Activated T-cell treated with anti-CD3 and anti-CD28 coated beads, Interleukin-2, amount 50 U/mL, for 72 hours (primary cell): ENCODE measurements at regions not wholly inside any gene's neighbourhood (a gene's known extent, or its start where the extent isn't known, plus 50 kb on each side); places are given as distances from the start of the nearest gene placed in this dataset.

Experiments
- ATAC-seq, 2 donors: fragments of 150-1000 bp; cut with Tn5 transposase; replicated peaks in 1 of 2; 2 replicates each; pipeline ENCODE4 v1.10.0; 2021; ENCODE audit warnings: moderate library complexity in 2 of 2, mild to moderate bottlenecking in 1 of 2
- DNase-seq, 2 donors: peaks; one replicate each; pipeline ENCODE4 v3.0.0; 2021 to 2022; ENCODE audit warnings: mixed read lengths in 1 of 2
- H3K27ac Mint-ChIP-seq: one replicate; pipeline ENCODE4 v1.8.0; 2022; ENCODE audit warnings: mild to moderate bottlenecking, moderate library complexity, mixed read lengths
- H3K27me3 Mint-ChIP-seq: one replicate; pipeline ENCODE4 v1.8.0; 2022; ENCODE audit warnings: low read depth, mixed read lengths
- H3K36me3 Mint-ChIP-seq, 2 donors: one replicate each; pipeline ENCODE4 v1.8.0; 2022; ENCODE audit warnings: mixed read lengths in 2 of 2, mild to moderate bottlenecking in 1 of 2; ENCODE audit not compliant: insufficient read depth in 2 of 2
- H3K4me1 Mint-ChIP-seq: one replicate; pipeline ENCODE4 v1.8.0; 2022; ENCODE audit warnings: low read depth, mixed read lengths
- H3K4me3 Mint-ChIP-seq, 2 donors: one replicate each; pipeline ENCODE4 v1.8.0; 2022; ENCODE audit warnings: mild to moderate bottlenecking in 2 of 2, mixed read lengths in 2 of 2, moderate library complexity in 2 of 2
- H3K9me3 Mint-ChIP-seq, 2 donors: one replicate each; pipeline ENCODE4 v1.8.0; 2022; ENCODE audit warnings: mixed read lengths in 2 of 2

GRCh38 chr13:50071379-50071778 is 56.1 kb downstream of the KCNRG start:
- H3K36me3 Mint-ChIP-seq = peaks cover 3 to 25% of the 10 kb centered on the region in 2 donors
- H3K9me3 Mint-ChIP-seq = no peaks in the 10 kb centered on the region
- no peaks in the 10 kb centered on the region for H3K27me3 Mint-ChIP-seq
- ATAC-seq = no peak
- no peak overlapping the region for H3K4me3 Mint-ChIP-seq
- H3K27ac Mint-ChIP-seq = no peak overlapping the region
- H3K4me1 Mint-ChIP-seq = peaks cover 23% of the 10 kb centered on the region
- DNase-seq = no peak

GRCh38 chr13:50072676-50073075 is 57.4 kb downstream of the KCNRG start:
- peaks cover 3 to 16% of the 10 kb centered on the region in 2 donors for H3K36me3 Mint-ChIP-seq
- DNase-seq (no peak), ATAC-seq (no peak)
- H3K4me3 Mint-ChIP-seq = no peak overlapping the region
- peaks cover 5% of the 10 kb centered on the region for H3K27me3 Mint-ChIP-seq
- no peak overlapping the region for H3K27ac Mint-ChIP-seq
- peaks cover 27% of the 10 kb centered on the region for H3K4me1 Mint-ChIP-seq
- no peaks in the 10 kb centered on the region for H3K9me3 Mint-ChIP-seq

- Mint-ChIP-seq H3K4me3 (no peak overlapping the region), H3K4me1 (peaks cover 33% of the 10 kb centered on the region), H3K27ac (no peak overlapping the region), H3K27me3 (peaks cover 5% of the 10 kb centered on the region), H3K36me3 (peaks cover 5 to 13% of the 10 kb centered on the region in 2 donors), H3K9me3 (no peaks in the 10 kb centered on the region)
- ATAC-seq (no peak), DNase-seq (no peak)
Observed at GRCh38 chr13:50073340-50073739, 58.1 kb downstream of the KCNRG start.

- ATAC-seq (peak; percentile 54 to 56), DNase-seq (no peak)
- Mint-ChIP-seq H3K4me3 (no peak overlapping the region), H3K36me3 (peaks cover 5 to 15% of the 10 kb centered on the region in 2 donors), H3K4me1 (peaks cover 48% of the 10 kb centered on the region), H3K27ac (no peak overlapping the region), H3K27me3 (peaks cover 5% of the 10 kb centered on the region), H3K9me3 (no peaks in the 10 kb centered on the region)
Observed at GRCh38 chr13:50074843-50075242, 59.6 kb downstream of the KCNRG start.

GRCh38 chr13:50075619-50076097 is 60.4 kb downstream of the KCNRG start:
- ATAC-seq (no peak), DNase-seq (no peak)
- H3K9me3 Mint-ChIP-seq = no peaks in the 10 kb centered on the region
- H3K36me3 Mint-ChIP-seq = peaks cover 3 to 15% of the 10 kb centered on the region in 2 donors
- H3K27ac Mint-ChIP-seq = no peak overlapping the region
- H3K27me3 Mint-ChIP-seq = peaks cover 5% of the 10 kb centered on the region
- H3K4me1 Mint-ChIP-seq = peaks cover 56% of the 10 kb centered on the region
- H3K4me3 Mint-ChIP-seq = peak overlapping the region; percentile 2 to 60

- peaks cover 6 to 17% of the 10 kb centered on the region in 2 donors for H3K36me3 Mint-ChIP-seq
- ATAC-seq = no peak
Observed at GRCh38 chr13:50077431-50077830, 62.2 kb downstream of the KCNRG start.

GRCh38 chr13:50078231-50078894 is 63.1 kb downstream of the KCNRG start:
- H3K4me1 Mint-ChIP-seq = peaks cover 63% of the 10 kb centered on the region
- peak overlapping the region; percentile 58 to 65 for H3K4me3 Mint-ChIP-seq
- no peak for ATAC-seq
- DNase-seq = no peak
- H3K27ac Mint-ChIP-seq = no peak overlapping the region
- H3K36me3 Mint-ChIP-seq = peaks cover 6 to 18% of the 10 kb centered on the region in 2 donors
- H3K27me3 Mint-ChIP-seq = peaks cover 5% of the 10 kb centered on the region
- H3K9me3 Mint-ChIP-seq = no peaks in the 10 kb centered on the region

More at GRCh38 chr13:50077431-50077830, 62.2 kb downstream of the KCNRG start:
- H3K9me3 Mint-ChIP-seq = no peaks in the 10 kb centered on the region
- H3K27ac Mint-ChIP-seq = no peak overlapping the region
- no peak for DNase-seq
- peaks cover 5% of the 10 kb centered on the region for H3K27me3 Mint-ChIP-seq
- no peak overlapping the region for H3K4me3 Mint-ChIP-seq
- peaks cover 56% of the 10 kb centered on the region for H3K4me1 Mint-ChIP-seq

- Mint-ChIP-seq H3K4me1 (peaks cover 63% of the 10 kb centered on the region), H3K9me3 (no peaks in the 10 kb centered on the region), H3K4me3 (peak overlapping the region; percentile 100), H3K36me3 (peaks cover 6 to 14% of the 10 kb centered on the region in 2 donors), H3K27ac (no peak overlapping the region), H3K27me3 (peaks cover 5% of the 10 kb centered on the region)
- DNase-seq = no peak
- ATAC-seq = no peak
Observed at GRCh38 chr13:50078895-50079654, 63.8 kb downstream of the KCNRG start.

- Mint-ChIP-seq H3K36me3 (peaks cover 6 to 12% of the 10 kb centered on the region in 2 donors), H3K4me3 (peak overlapping the region; percentile 100), H3K4me1 (peaks cover 62% of the 10 kb centered on the region), H3K27ac (peak overlapping the region; percentile 80), H3K27me3 (peaks cover 5% of the 10 kb centered on the region), H3K9me3 (no peaks in the 10 kb centered on the region)
- no peak for DNase-seq
- no peak for ATAC-seq
Observed at GRCh38 chr13:50079655-50080202, 64.5 kb downstream of the KCNRG start.

GRCh38 chr13:50080203-50080910 is 65.1 kb downstream of the KCNRG start:
- DNase-seq = peak; percentile 25 to 27
- H3K36me3 Mint-ChIP-seq = peaks cover 6 to 12% of the 10 kb centered on the region in 2 donors
- H3K27ac Mint-ChIP-seq = peak overlapping the region; percentile 80
- peak overlapping the region; percentile 100 for H3K4me3 Mint-ChIP-seq
- H3K27me3 Mint-ChIP-seq = peaks cover 5% of the 10 kb centered on the region
- H3K4me1 Mint-ChIP-seq = peaks cover 64% of the 10 kb centered on the region
- ATAC-seq = peak in 1 of 2 donors; percentile 3
- H3K9me3 Mint-ChIP-seq = no peaks in the 10 kb centered on the region

- Mint-ChIP-seq H3K27me3 (peaks cover 5% of the 10 kb centered on the region), H3K36me3 (peaks cover 4 to 12% of the 10 kb centered on the region in 2 donors), H3K4me3 (peak overlapping the region; percentile 100), H3K4me1 (peaks cover 60% of the 10 kb centered on the region), H3K9me3 (no peaks in the 10 kb centered on the region), H3K27ac (peak overlapping the region; percentile 99)
- DNase-seq (peak; percentile 57 to 65), ATAC-seq (peak; percentile 5 to 16)
Observed at GRCh38 chr13:50080911-50081678, 65.9 kb downstream of the KCNRG start.
